Neural progenitor cell (in vitro differentiated cells): ENCODE measurements at regions not wholly inside any gene's neighbourhood (a gene's known extent, or its start where the extent isn't known, plus 50 kb on each side); places are given as distances from the start of the nearest gene placed in this dataset.

Source experiments
- DNase-seq: peaks from one replicate; pipeline ENCODE4 v3.0.0-alpha.2; 2016; ENCODE audit warnings: low spot score
- H2AFZ ChIP-seq: fragments of 200-600 bp; sonication (generic); replicated peaks from 2 replicates; pipeline ENCODE4 v1.6.1; 2016; ENCODE audit warnings: antibody characterized with exemption
- H3F3A ChIP-seq: fragments of 200-600 bp; sonication (generic); 2 replicates; pipeline ENCODE4 v1.6.1; 2016; ENCODE audit warnings: antibody characterized with exemption, low read depth
- H3K27ac ChIP-seq: fragments of 200-600 bp; sonication (generic); 2 replicates; pipeline ENCODE4 v1.5.1; 2016; ENCODE audit warnings: mild to moderate bottlenecking
- H3K27me3 ChIP-seq: fragments of 200-600 bp; sonication (generic); 2 replicates; pipeline ENCODE4 v1.6.1; 2016; ENCODE audit warnings: mild to moderate bottlenecking, moderate library complexity
- H3K36me3 ChIP-seq: fragments of 200-600 bp; sonication (generic); 2 replicates; pipeline ENCODE4 v1.5.1; 2016
- H3K4me1 ChIP-seq: fragments of 200-600 bp; sonication (generic); 2 replicates; pipeline ENCODE4 v1.6.1; 2016; ENCODE audit warnings: mixed run types
- H3K4me2 ChIP-seq: fragments of 200-600 bp; sonication (generic); 2 replicates; pipeline ENCODE4 v1.6.1; 2016
- H3K4me3 ChIP-seq: fragments of 200-600 bp; sonication (generic); 2 replicates; pipeline ENCODE4 v1.5.1; 2016
- H3K79me2 ChIP-seq: fragments of 200-600 bp; sonication (generic); 2 replicates; pipeline ENCODE4 v1.6.1; 2016; ENCODE audit warnings: low read depth
- H3K9ac ChIP-seq: fragments of 200-600 bp; sonication (generic); 2 replicates; pipeline ENCODE4 v1.6.1; 2016
- H3K9me3 ChIP-seq: fragments of 200-600 bp; sonication (generic); 2 replicates; pipeline ENCODE4 v1.5.1; 2016; ENCODE audit warnings: low read depth
- H4K20me1 ChIP-seq: fragments of 200-600 bp; sonication (generic); 2 replicates; pipeline ENCODE4 v1.6.1; 2016; ENCODE audit warnings: low read depth
- H3K27ac Mint-ChIP-seq: 3 replicates; pipeline ENCODE4 v1.8.0; 2021; ENCODE audit warnings: mixed read lengths
- H3K27me3 Mint-ChIP-seq: 2 replicates; pipeline ENCODE4 v1.8.0; 2022; ENCODE audit warnings: low read depth, mild to moderate bottlenecking, inconsistent platforms, moderate library complexity, mixed read lengths; ENCODE audit not compliant: insufficient read depth
- H3K36me3 Mint-ChIP-seq: 3 replicates; pipeline ENCODE4 v1.8.0; 2021; ENCODE audit warnings: mixed read lengths
- H3K4me1 Mint-ChIP-seq: 3 replicates; pipeline ENCODE4 v1.8.0; 2021; ENCODE audit warnings: mixed read lengths
- H3K4me3 Mint-ChIP-seq: 3 replicates; pipeline ENCODE4 v1.8.0; 2021; ENCODE audit warnings: mild to moderate bottlenecking, moderate library complexity, mixed read lengths
- H3K9me3 Mint-ChIP-seq: 3 replicates; pipeline ENCODE4 v1.8.0; 2020; ENCODE audit warnings: mixed read lengths
- CTCF ChIP-seq: fragments of 200-600 bp; sonication (generic); IDR thresholded peaks from 2 replicates; pipeline ENCODE4 v1.5.1; 2017; ENCODE audit warnings: antibody characterized with exemption, mild to moderate bottlenecking
- EZH2 ChIP-seq: fragments of 200-600 bp; sonication (generic); IDR thresholded peaks from 2 replicates; pipeline ENCODE4 v1.6.1; 2017; ENCODE audit warnings: antibody characterized with exemption, mild to moderate bottlenecking, moderate library complexity
- EZH2phosphoT487 ChIP-seq: fragments of 200-600 bp; sonication (generic); IDR thresholded peaks from 2 replicates; pipeline ENCODE4 v1.6.1; 2017; ENCODE audit warnings: antibody characterized with exemption

GRCh38 chr3:148289159-148289558 lies 408.5 kb upstream of the AGTR1 start:
- no peak for TF ChIP-seq EZH2phosphoT487
- TF ChIP-seq EZH2: no peak
- no peak for TF ChIP-seq CTCF
- H3K27ac Mint-ChIP-seq: no peak overlapping the region
- Histone ChIP-seq H3K27me3 (no peaks in the 10 kb centered on the region), H3K4me2 (no peak overlapping the region), H3K27ac (no peak overlapping the region), H3K4me3 (no peak overlapping the region), H3K79me2 (no peaks in the 10 kb centered on the region), H3K9me3 (no peaks in the 10 kb centered on the region), H3K9ac (no peak overlapping the region), H2AFZ (no peak overlapping the region), H4K20me1 (no peaks in the 10 kb centered on the region), H3F3A (no peaks in the 10 kb centered on the region), H3K36me3 (no peaks in the 10 kb centered on the region), H3K4me1 (no peaks in the 10 kb centered on the region)
- no peaks in the 10 kb centered on the region for H3K27me3 Mint-ChIP-seq
- H3K4me3 Mint-ChIP-seq: no peak overlapping the region
- DNase-seq: no peak
- H3K4me1 Mint-ChIP-seq: no peaks in the 10 kb centered on the region
- H3K36me3 Mint-ChIP-seq: peaks cover 4% of the 10 kb centered on the region
- H3K9me3 Mint-ChIP-seq: peaks cover 14% of the 10 kb centered on the region

GRCh38 chr3:148297013-148297412 lies 400.7 kb upstream of the AGTR1 start:
- Mint-ChIP-seq H3K4me3 (no peak overlapping the region), H3K4me1 (no peaks in the 10 kb centered on the region), H3K9me3 (peaks cover 3% of the 10 kb centered on the region), H3K27ac (no peak overlapping the region), H3K36me3 (no peaks in the 10 kb centered on the region), H3K27me3 (peaks cover 2% of the 10 kb centered on the region)
- no peaks in the 10 kb centered on the region for H3K4me1 ChIP-seq
- H3K79me2 ChIP-seq: no peaks in the 10 kb centered on the region
- TF ChIP-seq EZH2phosphoT487 (no peak), EZH2 (no peak), CTCF (no peak)
- no peak for DNase-seq
- no peak overlapping the region for H3K4me2 ChIP-seq
- H3K9ac ChIP-seq: no peak overlapping the region
- no peaks in the 10 kb centered on the region for H3F3A ChIP-seq
- H3K27me3 ChIP-seq: no peaks in the 10 kb centered on the region
- no peak overlapping the region for H3K4me3 ChIP-seq
- H4K20me1 ChIP-seq: no peaks in the 10 kb centered on the region
- H3K27ac ChIP-seq: no peak overlapping the region
- H2AFZ ChIP-seq: no peak overlapping the region
- H3K9me3 ChIP-seq: no peaks in the 10 kb centered on the region
- no peaks in the 10 kb centered on the region for H3K36me3 ChIP-seq

GRCh38 chr3:148307443-148307843 lies 390.3 kb upstream of the AGTR1 start:
- no peaks in the 10 kb centered on the region for H3K9me3 ChIP-seq
- no peak overlapping the region for H3K27ac ChIP-seq
- H4K20me1 ChIP-seq: no peaks in the 10 kb centered on the region
- no peak overlapping the region for H3K4me3 ChIP-seq
- no peak overlapping the region for H3K4me2 ChIP-seq
- no peak for TF ChIP-seq CTCF
- TF ChIP-seq EZH2: no peak
- no peak overlapping the region for H2AFZ ChIP-seq
- Mint-ChIP-seq H3K9me3 (peaks cover 5% of the 10 kb centered on the region), H3K4me1 (no peaks in the 10 kb centered on the region), H3K36me3 (no peaks in the 10 kb centered on the region), H3K27me3 (no peaks in the 10 kb centered on the region), H3K27ac (no peak overlapping the region), H3K4me3 (no peak overlapping the region)
- no peaks in the 10 kb centered on the region for H3K36me3 ChIP-seq
- no peaks in the 10 kb centered on the region for H3K4me1 ChIP-seq
- H3K79me2 ChIP-seq: no peaks in the 10 kb centered on the region
- no peaks in the 10 kb centered on the region for H3F3A ChIP-seq
- no peak overlapping the region for H3K9ac ChIP-seq
- H3K27me3 ChIP-seq: no peaks in the 10 kb centered on the region
- DNase-seq: no peak
